CD4-positive, alpha-beta T cell treated with Interleukin-4 for 1 hour (primary cell): ENCODE measurements at regions not wholly inside any gene's neighbourhood (a gene's known extent, or its start where the extent isn't known, plus 50 kb on each side); places are given as distances from the start of the nearest gene placed in this dataset.

Experiments
- DNase-seq, 2 donors: peaks; one replicate each; pipeline ENCODE4 v3.0.0-alpha.2; 2020 to 2022

DNA sequence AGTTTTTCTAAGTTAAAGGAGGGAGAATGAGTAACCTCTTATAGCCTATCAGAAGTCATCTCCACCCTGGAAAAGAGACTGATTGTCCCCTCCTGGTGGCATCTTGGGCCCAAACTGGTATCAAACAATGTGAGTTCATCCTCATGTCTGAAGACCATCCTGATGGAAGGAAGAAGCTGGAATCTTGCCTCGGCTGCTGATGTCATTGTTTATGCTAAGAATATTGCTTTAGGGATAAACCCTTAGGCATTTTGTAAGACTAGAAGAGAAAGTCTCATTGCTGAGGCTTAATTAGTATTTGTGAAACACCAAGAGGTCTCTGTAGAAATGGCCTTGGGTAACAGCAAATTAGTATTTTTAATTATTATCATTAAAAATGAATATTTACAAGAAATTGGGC is 65.7 kb upstream of the KCNN2 start:
- no peak for DNase-seq

DNA sequence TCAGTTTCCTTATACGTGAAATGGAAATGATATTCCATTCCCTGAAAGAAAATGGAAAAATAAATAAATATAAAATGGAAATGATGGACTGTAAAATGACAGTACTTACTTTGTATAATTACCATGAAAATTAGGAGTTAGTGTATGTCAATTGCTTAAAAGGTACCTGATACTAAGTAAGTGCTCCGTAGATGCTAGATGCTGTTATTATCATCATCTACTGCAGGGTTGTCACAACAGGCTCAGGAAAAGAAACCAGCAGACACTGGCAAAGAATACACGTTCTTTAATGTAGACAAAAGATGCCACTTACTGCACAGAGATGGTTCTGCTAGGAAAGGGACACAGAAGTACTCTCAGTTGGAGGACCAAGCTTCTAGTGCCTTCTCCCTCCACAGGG is 64.0 kb upstream of the KCNN2 start:
- no peak for DNase-seq

DNA sequence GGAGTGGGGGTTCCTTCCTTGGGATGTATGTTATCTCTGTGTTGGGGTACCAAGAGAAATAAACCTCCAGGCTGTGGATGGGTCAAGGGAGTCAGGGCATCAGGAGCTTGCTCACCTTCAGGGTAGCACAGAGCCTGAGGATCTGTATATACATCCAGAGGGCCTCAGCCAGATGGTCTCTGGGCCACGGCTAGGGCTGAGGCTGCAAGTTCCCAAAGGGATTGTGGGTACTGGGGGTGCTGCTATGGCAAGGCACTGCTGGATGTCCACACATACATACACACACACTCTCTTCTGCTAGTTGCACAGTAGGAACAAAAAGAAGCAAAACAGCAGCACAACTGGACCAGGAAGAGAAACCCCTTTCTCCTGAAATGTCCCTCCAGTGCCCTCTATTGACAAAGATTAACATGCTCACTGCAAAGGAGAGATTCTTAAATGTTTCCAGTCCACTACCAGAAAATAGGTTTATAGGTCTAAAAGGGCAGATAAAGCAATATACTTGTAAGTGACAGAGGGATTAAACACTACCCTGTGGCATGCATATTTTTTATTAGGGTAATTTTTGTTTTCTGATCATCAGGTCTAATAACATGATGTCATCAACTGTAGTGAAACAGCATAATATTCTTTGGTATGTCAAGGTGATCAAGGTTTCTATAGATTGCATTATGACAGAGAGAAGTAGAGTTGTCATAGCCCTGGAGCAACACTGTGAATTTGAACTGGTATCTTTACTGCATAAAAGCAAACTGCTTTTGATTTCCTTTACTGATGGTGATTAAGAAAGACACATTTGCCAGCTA is 56.3 kb upstream of the KCNN2 start:
- no peak for DNase-seq

DNA sequence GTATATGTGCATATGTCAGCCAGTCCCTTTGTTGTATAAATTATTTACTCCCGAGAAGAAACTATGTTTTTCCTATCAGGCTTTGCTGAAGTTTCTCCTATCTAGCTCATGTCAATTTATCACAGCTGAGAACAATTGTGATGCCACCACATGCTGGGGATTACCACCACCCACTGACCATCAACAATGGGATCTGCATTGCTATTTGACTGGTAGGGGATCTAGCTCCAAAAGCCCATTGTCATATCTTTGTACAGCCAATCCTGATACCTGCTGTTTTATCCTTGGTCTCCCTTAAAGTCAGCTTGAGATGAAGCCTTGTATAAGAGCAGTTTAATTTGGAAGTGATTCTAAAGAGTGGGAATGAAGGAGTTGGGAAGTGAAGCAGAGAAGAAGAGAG is 53.9 kb upstream of the KCNN2 start:
- no peak for DNase-seq

DNA sequence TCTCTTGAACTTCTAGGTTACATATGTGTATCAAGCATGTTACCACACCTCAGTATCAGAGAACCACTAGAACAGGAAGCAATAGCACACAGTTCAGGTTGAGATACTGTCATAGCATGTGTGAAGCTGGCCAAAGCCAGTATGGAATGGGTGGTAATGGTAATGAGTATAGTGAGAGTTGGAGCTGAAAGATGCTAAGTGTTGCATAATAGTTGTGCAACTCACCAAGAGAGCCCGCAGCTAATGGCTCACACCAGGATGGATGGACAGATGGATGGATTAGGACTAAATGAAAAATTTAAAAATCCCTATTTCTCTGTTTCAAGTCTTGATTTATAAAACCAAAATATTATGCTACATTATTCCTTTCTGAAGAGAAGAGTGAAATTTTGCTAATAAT is 53.4 kb upstream of the KCNN2 start:
- DNase-seq, result no peak

DNA sequence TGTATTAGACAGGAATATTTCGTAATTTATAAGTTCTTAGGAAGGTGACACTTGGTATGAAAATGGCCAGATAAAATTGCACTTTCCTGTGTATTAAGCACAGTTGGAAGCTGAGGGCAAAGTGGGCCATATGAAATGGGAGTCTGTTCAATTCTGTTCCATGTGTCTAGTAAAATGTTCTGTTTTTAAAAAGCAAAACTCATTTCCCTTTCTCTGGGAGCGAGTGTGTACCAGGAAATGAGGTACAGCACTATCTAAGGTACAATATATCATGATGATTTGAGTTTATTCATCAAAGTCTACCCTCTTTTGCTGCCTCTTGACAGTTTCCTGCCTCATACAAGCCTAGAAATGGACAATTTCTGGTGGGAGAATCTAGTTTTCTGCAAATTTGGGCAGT is 51.2 kb upstream of the KCNN2 start:
- DNase-seq, result no peak

DNA sequence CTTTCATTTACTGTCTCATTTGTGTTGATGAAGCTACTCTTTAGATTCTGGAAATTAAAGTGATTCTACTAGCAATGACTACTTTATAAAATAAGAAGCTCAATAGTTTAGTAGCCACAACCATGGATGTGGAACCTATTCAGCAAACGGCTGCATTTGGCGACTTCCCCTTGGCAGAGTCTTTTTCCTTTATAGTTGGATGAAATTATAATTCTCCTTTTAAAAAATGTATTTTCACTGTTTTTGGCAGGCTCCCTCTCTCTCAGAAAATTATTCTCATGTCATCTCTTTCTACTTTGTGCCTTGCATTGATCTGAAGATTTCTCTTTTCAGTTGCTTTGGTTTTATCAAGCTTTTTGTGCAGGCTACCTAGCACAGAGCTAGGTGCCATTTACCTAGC is 50.6 kb upstream of the KCNN2 start:
- no peak for DNase-seq

DNA sequence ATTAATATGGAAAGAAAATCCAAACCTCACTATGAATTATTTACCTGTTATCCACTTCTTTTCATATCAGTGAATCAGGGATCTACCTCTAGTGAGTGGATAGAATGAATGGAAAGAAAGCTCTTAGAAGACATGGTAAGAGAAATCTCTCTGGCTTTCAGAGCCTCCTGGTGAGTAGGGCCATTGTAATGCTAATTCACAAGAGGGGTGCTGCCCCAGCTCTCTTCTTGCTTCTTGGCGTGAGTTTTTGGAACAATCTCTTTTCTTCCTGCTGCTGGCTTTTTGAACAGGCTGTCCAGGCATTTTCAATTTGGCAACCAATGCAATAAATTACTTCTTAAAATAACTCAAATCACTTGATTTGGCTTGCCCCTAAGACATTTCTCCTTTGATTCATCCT is 49.9 kb upstream of the KCNN2 start:
- DNase-seq, result no peak
